ENCODE measurements at regions not wholly inside any gene's neighbourhood (a gene's known extent, or its start where the extent isn't known, plus 50 kb on each side); places are given as distances from the start of the nearest gene placed in this dataset.
"Not testable (repeated sequence)": the region's sequence is repeated elsewhere in the genome, so short reads cannot be mapped to it uniquely, and the experiment has no call there.

DNA sequence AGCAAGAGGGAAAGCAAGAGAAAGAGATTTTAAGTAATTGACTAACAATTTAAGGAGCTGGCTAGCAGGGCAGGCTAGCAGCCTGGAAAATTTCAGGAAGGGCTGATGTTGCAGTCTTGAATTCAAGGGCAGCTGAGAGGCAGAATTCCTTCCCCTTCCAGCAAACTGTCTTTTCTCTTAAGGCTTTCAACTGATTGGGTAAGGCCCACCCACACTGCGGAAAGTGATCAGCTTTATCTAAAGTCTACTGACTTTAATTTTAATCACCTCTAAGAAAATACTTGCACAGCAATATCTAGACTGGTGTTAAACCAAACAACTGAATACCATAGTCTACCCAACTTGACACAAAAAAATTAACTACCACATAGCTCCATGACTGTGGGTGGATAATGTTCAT, 303.9 kb downstream of the FZD1 start:
- Mint-ChIP-seq H3K9me3 (peaks cover 3% of the 10 kb centered on the region), H3K27ac (no peak overlapping the region), H3K4me3 (no peak overlapping the region), H3K27me3 (no peaks in the 10 kb centered on the region), H3K36me3 (ENCODE audit: low read depth) (no peaks in the 10 kb centered on the region), H3K4me1 (no peaks in the 10 kb centered on the region)
- ChIA-PET POLR2A (no interaction called here), CTCF (no interaction called here)
- DNase-seq: no peak

GRCh38 chr7:91569728-91570457, 305.7 kb downstream of the FZD1 start:
- peaks cover 7% of the 10 kb centered on the region for H3K9me3 Mint-ChIP-seq
- DNase-seq: no peak
- POLR2A ChIA-PET: no interaction called here
- H3K27me3 Mint-ChIP-seq: no peaks in the 10 kb centered on the region
- no peaks in the 10 kb centered on the region for H3K4me1 Mint-ChIP-seq
- no peaks in the 10 kb centered on the region for H3K36me3 Mint-ChIP-seq (ENCODE audit: low read depth)
- CTCF ChIA-PET: no interaction called here
- no peak overlapping the region for H3K27ac Mint-ChIP-seq
- no peak overlapping the region for H3K4me3 Mint-ChIP-seq

GRCh38 chr7:91570560-91570959, 306.3 kb downstream of the FZD1 start:
- Mint-ChIP-seq H3K9me3 (peaks cover 7% of the 10 kb centered on the region), H3K4me1 (no peaks in the 10 kb centered on the region), H3K27ac (no peak overlapping the region), H3K27me3 (no peaks in the 10 kb centered on the region), H3K36me3 (ENCODE audit: low read depth) (no peaks in the 10 kb centered on the region), H3K4me3 (no peak overlapping the region)
- ChIA-PET CTCF (no interaction called here), POLR2A (no interaction called here)
- DNase-seq: no peak

- CTCF ChIA-PET: no interaction called here
- H3K9me3 Mint-ChIP-seq: peaks cover 9% of the 10 kb centered on the region
- POLR2A ChIA-PET: no interaction called here
- no peaks in the 10 kb centered on the region for H3K36me3 Mint-ChIP-seq (ENCODE audit: low read depth)
- DNase-seq: no peak
- no peaks in the 10 kb centered on the region for H3K27me3 Mint-ChIP-seq
- H3K4me1 Mint-ChIP-seq: no peaks in the 10 kb centered on the region
- H3K27ac Mint-ChIP-seq: no peak overlapping the region
- H3K4me3 Mint-ChIP-seq: no peak overlapping the region
These were observed 307.4 kb downstream of the FZD1 start for GRCh38 chr7:91571601-91572000.

DNA sequence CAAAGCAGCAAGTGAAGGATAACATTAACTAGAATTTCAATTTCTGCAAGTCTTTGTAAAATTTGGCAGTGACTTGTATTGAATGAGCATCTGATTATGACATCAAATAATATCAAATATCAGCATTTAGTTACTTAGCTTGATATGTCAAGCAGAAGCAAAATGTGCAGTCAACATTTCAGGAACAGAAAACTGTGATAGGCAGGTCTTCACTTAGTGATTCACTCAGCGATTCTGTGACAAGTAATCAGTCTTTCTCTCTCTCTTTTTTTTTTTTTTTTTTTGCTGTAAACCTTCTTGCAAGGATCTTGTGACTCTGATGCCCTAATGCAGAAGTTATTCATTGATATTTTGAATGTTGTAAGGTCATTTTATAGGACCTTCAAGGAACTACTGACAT, 307.1 kb downstream of the MTERF1 start:
- DNase-seq: no peak
- ChIA-PET POLR2A (no interaction called here), CTCF (no interaction called here)
- H3K27ac Mint-ChIP-seq: no peak overlapping the region
- no peaks in the 10 kb centered on the region for H3K36me3 Mint-ChIP-seq (ENCODE audit: low read depth)
- H3K4me1 Mint-ChIP-seq: no peaks in the 10 kb centered on the region
- H3K27me3 Mint-ChIP-seq: no peaks in the 10 kb centered on the region
- H3K9me3 Mint-ChIP-seq: peaks cover 9% of the 10 kb centered on the region
- H3K4me3 Mint-ChIP-seq: no peak overlapping the region

DNA sequence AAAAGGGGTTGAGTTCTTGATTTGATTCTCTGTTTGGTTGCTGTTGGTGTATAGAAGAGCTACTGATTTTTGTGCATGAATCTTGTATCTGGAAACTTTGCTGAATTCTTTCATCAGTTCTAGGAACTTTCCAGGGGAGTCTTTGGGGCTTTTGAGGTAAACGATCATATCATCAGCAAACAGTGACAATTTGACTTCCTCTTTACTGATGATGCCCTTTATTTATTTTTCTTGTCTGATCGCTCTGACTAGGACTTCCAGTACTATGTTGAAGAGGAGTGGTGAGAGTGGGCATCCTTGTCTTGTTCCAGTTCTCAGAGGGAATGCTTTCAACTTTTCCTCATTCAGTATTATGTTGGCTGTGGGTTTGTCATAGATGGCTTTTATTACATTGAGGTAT, 304.0 kb downstream of the MTERF1 start:
- POLR2A ChIA-PET; H3K4me1 Mint-ChIP-seq; H3K36me3 Mint-ChIP-seq (ENCODE audit: low read depth); H3K27ac Mint-ChIP-seq; H3K4me3 Mint-ChIP-seq; H3K27me3 Mint-ChIP-seq; CTCF ChIA-PET; DNase-seq: not testable (repeated sequence)
- H3K9me3 Mint-ChIP-seq: peaks cover 10% of the 10 kb centered on the region

DNA sequence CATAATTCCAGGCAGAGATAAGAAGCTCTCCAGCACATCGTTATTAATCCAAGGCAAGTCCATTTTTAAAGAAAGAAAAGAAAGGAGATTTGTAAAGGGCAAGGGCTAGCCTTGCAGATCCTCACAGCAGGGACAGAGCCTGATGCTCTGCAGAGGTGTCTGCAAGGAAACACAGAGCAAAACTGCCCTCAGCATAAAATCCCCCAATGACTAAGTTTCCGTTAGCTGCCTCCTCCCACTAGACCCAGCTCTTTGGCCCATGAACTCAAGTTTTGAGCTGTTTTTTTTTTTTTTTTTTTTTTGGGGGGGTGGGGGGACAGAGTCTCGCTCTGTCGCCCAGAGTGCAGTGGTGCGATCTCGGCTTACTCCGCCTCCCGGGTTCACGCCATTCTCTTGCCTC, 300.7 kb downstream of the MTERF1 start:
- Mint-ChIP-seq H3K27me3 (no peaks in the 10 kb centered on the region), H3K4me1 (no peaks in the 10 kb centered on the region), H3K9me3 (peaks cover 18% of the 10 kb centered on the region), H3K36me3 (ENCODE audit: low read depth) (no peaks in the 10 kb centered on the region), H3K27ac (no peak overlapping the region), H3K4me3 (no peak overlapping the region)
- ChIA-PET POLR2A (no interaction called here), CTCF (interaction anchor here (0.5 kb wide), 1 partner anchor 573 kb away, joined by 3 read pairs; no protein-coding TSS in a partner anchor)
- DNase-seq: no peak

- Mint-ChIP-seq H3K4me1 (no peaks in the 10 kb centered on the region), H3K27ac (no peak overlapping the region), H3K36me3 (ENCODE audit: low read depth) (no peaks in the 10 kb centered on the region), H3K27me3 (no peaks in the 10 kb centered on the region), H3K9me3 (peaks cover 16% of the 10 kb centered on the region), H3K4me3 (no peak overlapping the region)
- ChIA-PET CTCF (no interaction called here), POLR2A (no interaction called here)
- DNase-seq: no peak
These were observed 297.6 kb downstream of the MTERF1 start for GRCh38 chr7:91582799-91583477.

DNA sequence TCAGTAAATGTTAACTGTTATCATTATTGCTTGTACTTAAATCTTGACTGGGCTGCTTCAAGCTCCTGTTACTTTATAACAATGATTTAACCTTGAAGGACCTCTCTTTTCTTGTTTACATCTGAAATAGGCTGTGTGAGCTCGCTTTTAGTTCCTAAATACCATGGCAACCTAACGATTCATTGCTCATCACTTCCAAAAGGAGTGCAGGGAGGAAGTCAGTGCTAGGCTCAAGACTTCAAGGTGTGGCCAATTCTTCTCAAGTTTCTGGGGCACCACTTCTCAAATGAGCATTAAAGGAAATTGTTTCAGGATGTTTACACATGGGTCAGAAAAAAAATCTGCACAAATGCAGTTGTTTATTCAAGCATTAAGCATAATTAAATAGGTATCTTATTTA, 284.2 kb downstream of the MTERF1 start:
- ChIA-PET CTCF (no interaction called here), POLR2A (no interaction called here)
- Mint-ChIP-seq H3K9me3 (peaks cover 7% of the 10 kb centered on the region), H3K4me1 (no peaks in the 10 kb centered on the region), H3K27me3 (no peaks in the 10 kb centered on the region), H3K36me3 (ENCODE audit: low read depth) (no peaks in the 10 kb centered on the region), H3K4me3 (no peak overlapping the region), H3K27ac (no peak overlapping the region)
- no peak for DNase-seq

- no peak overlapping the region for H3K4me3 Mint-ChIP-seq
- ChIA-PET POLR2A (no interaction called here), CTCF (no interaction called here)
- H3K27ac Mint-ChIP-seq: no peak overlapping the region
- no peaks in the 10 kb centered on the region for H3K4me1 Mint-ChIP-seq
- peaks cover 2% of the 10 kb centered on the region for H3K9me3 Mint-ChIP-seq
- no peaks in the 10 kb centered on the region for H3K27me3 Mint-ChIP-seq
- DNase-seq: no peak
- no peaks in the 10 kb centered on the region for H3K36me3 Mint-ChIP-seq (ENCODE audit: low read depth)
These were observed 281.7 kb downstream of the MTERF1 start for GRCh38 chr7:91598791-91599190.

GRCh38 chr7:91600112-91600511, 280.4 kb downstream of the MTERF1 start:
- POLR2A ChIA-PET: no interaction called here
- H3K27ac Mint-ChIP-seq: no peak overlapping the region
- no peaks in the 10 kb centered on the region for H3K4me1 Mint-ChIP-seq
- no peak for DNase-seq
- H3K27me3 Mint-ChIP-seq: no peaks in the 10 kb centered on the region
- H3K4me3 Mint-ChIP-seq: no peak overlapping the region
- CTCF ChIA-PET: no interaction called here
- H3K36me3 Mint-ChIP-seq (ENCODE audit: low read depth): no peaks in the 10 kb centered on the region
- peaks cover 2% of the 10 kb centered on the region for H3K9me3 Mint-ChIP-seq

DNA sequence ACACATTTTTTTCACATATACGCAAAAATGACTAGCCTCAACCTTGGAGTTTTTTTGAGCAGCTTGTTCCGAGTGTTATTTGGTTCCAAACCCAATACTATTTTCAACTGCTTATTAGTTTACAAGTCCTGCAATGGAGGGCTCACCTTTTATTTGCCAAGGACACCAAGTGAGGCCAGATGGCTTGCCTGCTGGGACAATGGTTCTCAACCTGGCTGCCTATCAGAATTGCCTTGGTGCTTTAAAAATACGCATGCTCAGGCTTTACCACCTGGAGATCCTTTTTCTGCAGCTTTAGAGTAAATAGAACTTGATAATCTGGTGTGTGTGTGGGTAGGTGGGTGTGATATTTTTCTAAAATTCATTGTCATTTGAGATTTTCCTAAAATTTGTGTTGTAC, 276.8 kb downstream of the MTERF1 start:
- Mint-ChIP-seq H3K9me3 (peaks cover 2% of the 10 kb centered on the region), H3K4me1 (no peaks in the 10 kb centered on the region), H3K27ac (no peak overlapping the region), H3K27me3 (no peaks in the 10 kb centered on the region), H3K36me3 (ENCODE audit: low read depth) (no peaks in the 10 kb centered on the region), H3K4me3 (no peak overlapping the region)
- DNase-seq: no peak
- ChIA-PET POLR2A (no interaction called here), CTCF (no interaction called here)

GRCh38 chr7:91608606-91609005, 271.9 kb downstream of the MTERF1 start:
- Mint-ChIP-seq H3K36me3 (ENCODE audit: low read depth) (no peaks in the 10 kb centered on the region), H3K27me3 (no peaks in the 10 kb centered on the region), H3K27ac (no peak overlapping the region), H3K9me3 (no peaks in the 10 kb centered on the region), H3K4me1 (no peaks in the 10 kb centered on the region), H3K4me3 (no peak overlapping the region)
- CTCF ChIA-PET: no interaction called here
- POLR2A ChIA-PET: no interaction called here
- DNase-seq: no peak

DNA sequence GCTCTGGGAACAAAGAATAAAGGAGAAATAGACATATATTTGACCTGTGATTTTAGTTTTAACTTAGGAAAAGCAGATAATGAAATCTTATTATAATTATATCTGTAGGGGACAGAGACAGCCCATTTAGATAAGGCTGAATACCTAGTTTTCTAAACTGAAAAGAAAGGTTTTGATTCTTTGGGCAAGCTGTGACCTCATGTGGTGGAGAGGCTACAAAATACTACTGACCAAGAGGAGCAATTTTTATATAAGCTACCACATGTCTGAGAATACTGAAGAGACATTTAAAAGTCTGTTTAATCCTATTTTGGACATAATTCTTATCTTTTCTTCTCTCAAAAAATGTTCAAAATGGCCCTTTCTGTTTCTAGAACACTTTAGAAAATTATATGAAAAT, 271.0 kb downstream of the MTERF1 start:
- H3K9me3 Mint-ChIP-seq: no peaks in the 10 kb centered on the region
- CTCF ChIA-PET: no interaction called here
- no peaks in the 10 kb centered on the region for H3K4me1 Mint-ChIP-seq
- H3K27ac Mint-ChIP-seq: no peak overlapping the region
- POLR2A ChIA-PET: no interaction called here
- no peak for DNase-seq
- no peaks in the 10 kb centered on the region for H3K27me3 Mint-ChIP-seq
- no peaks in the 10 kb centered on the region for H3K36me3 Mint-ChIP-seq (ENCODE audit: low read depth)
- H3K4me3 Mint-ChIP-seq: no peak overlapping the region

Data from activated CD4-positive, alpha-beta memory T cell treated with anti-CD3 and anti-CD28 coated beads, Interleukin-2, amount 10 ng/mL, durations not matched to agents 7 days and 5 days (primary cell).